Effector CD4-positive, alpha-beta T cell (primary cell): ENCODE measurements at regions not wholly inside any gene's neighbourhood (a gene's known extent, or its start where the extent isn't known, plus 50 kb on each side); places are given as distances from the start of the nearest gene placed in this dataset.

ENCODE experiments used
- DNase-seq: peaks from one replicate; pipeline ENCODE4 v3.0.0-alpha.2; 2020

- no peak for DNase-seq
Measured at GRCh38 chr11:37107831-37108230, 509.8 kb upstream of the RAG2 start.

- DNase-seq: no peak
Measured at GRCh38 chr11:37107415-37107814, 509.4 kb upstream of the RAG2 start.

- no peak for DNase-seq
Measured at GRCh38 chr11:37105427-37105826, 507.4 kb upstream of the RAG2 start.

GRCh38 chr11:37104380-37104779 lies 506.3 kb upstream of the RAG2 start:
- DNase-seq: no peak

- DNase-seq: no peak
Measured at GRCh38 chr11:37100008-37100407, 502.0 kb upstream of the RAG2 start.

- DNase-seq: no peak
Measured at GRCh38 chr11:37092487-37092886, 494.5 kb upstream of the RAG2 start.

GRCh38 chr11:37089439-37089838 lies 491.4 kb upstream of the RAG2 start:
- DNase-seq: no peak

- DNase-seq: no peak
Measured at GRCh38 chr11:37088573-37088910, 490.5 kb upstream of the RAG2 start.

- DNase-seq: no peak
Measured at GRCh38 chr11:37087650-37088572, 489.9 kb upstream of the RAG2 start.

GRCh38 chr11:37078521-37078920 lies 480.5 kb upstream of the RAG2 start:
- no peak for DNase-seq

GRCh38 chr11:37076866-37077265 lies 478.8 kb upstream of the RAG2 start:
- no peak for DNase-seq

GRCh38 chr11:37072538-37073055 lies 474.6 kb upstream of the RAG2 start:
- no peak for DNase-seq

- no peak for DNase-seq
Measured at GRCh38 chr11:37050311-37050710, 452.3 kb upstream of the RAG2 start.

- no peak for DNase-seq
Measured at GRCh38 chr11:37040921-37041320, 442.9 kb upstream of the RAG2 start.

GRCh38 chr11:37038911-37039310 lies 440.9 kb upstream of the RAG2 start:
- no peak for DNase-seq

- no peak for DNase-seq
Measured at GRCh38 chr11:37026741-37027140, 428.7 kb upstream of the RAG2 start.

GRCh38 chr11:37026326-37026725 lies 428.3 kb upstream of the RAG2 start:
- no peak for DNase-seq

- no peak for DNase-seq
Measured at GRCh38 chr11:37006563-37006962, 408.5 kb upstream of the RAG2 start.

- DNase-seq: no peak
Measured at GRCh38 chr11:37002831-37003230, 404.8 kb upstream of the RAG2 start.

GRCh38 chr11:36997656-36998055 lies 399.6 kb upstream of the RAG2 start:
- DNase-seq: no peak

GRCh38 chr11:36996795-36997194 lies 398.8 kb upstream of the RAG2 start:
- DNase-seq: no peak

- no peak for DNase-seq
Measured at GRCh38 chr11:36994208-36994607, 396.2 kb upstream of the RAG2 start.

- DNase-seq: no peak
Measured at GRCh38 chr11:36988556-36988955, 390.5 kb upstream of the RAG2 start.

GRCh38 chr11:36985562-36985961 lies 387.5 kb upstream of the RAG2 start:
- DNase-seq: no peak

- DNase-seq: no peak
Measured at GRCh38 chr11:36976741-36977140, 378.7 kb upstream of the RAG2 start.
